Neural cell (in vitro differentiated cells): ENCODE measurements at regions not wholly inside any gene's neighbourhood (a gene's known extent, or its start where the extent isn't known, plus 50 kb on each side); places are given as distances from the start of the nearest gene placed in this dataset.
"Not testable (repeated sequence)": the region's sequence is repeated elsewhere in the genome, so short reads cannot be mapped to it uniquely, and the experiment has no call there.

Experiments
- CTCF ChIP-seq: fragments of 450-650 bp; IDR thresholded peaks from 2 replicates; pipeline ENCODE4 v1.5.1; 2014; ENCODE audit warnings: antibody characterized with exemption, mild to moderate bottlenecking, moderate library complexity; ENCODE audit not compliant: poor library complexity, severe bottlenecking
- EP300 ChIP-seq: fragments of 450-650 bp; conservative IDR thresholded peaks from 2 replicates; pipeline ENCODE4 v1.6.1; 2014; ENCODE audit warnings: antibody characterized with exemption, mild to moderate bottlenecking, moderate library complexity; ENCODE audit not compliant: poor library complexity, severe bottlenecking
- POLR2AphosphoS5 ChIP-seq: IDR thresholded peaks from 2 replicates; pipeline ENCODE4 v1.6.1; 2012
- RAD21 ChIP-seq: fragments of 450-650 bp; conservative IDR thresholded peaks from 2 replicates; pipeline ENCODE4 v1.6.1; 2014; ENCODE audit warnings: antibody characterized with exemption, mild to moderate bottlenecking, moderate library complexity
- REST ChIP-seq: IDR thresholded peaks from 2 replicates; pipeline ENCODE4 v1.6.1; 2012; ENCODE audit warnings: borderline replicate concordance
- SMC3 ChIP-seq: fragments of 450-650 bp; conservative IDR thresholded peaks from 2 replicates; pipeline ENCODE4 v1.6.1; 2014; ENCODE audit warnings: antibody characterized with exemption, mild to moderate bottlenecking, moderate library complexity; ENCODE audit not compliant: poor library complexity
- TAF1 ChIP-seq: IDR thresholded peaks from 2 replicates; pipeline ENCODE4 v1.6.1; 2012; ENCODE audit warnings: low read depth

GRCh38 chr9:66736686-66737085 is 163.8 kb upstream of the ZNF658 start:
- TF ChIP-seq POLR2AphosphoS5, EP300, CTCF, SMC3, REST, TAF1, RAD21: not testable (repeated sequence)
